ENCODE measurements at regions not wholly inside any gene's neighbourhood (a gene's known extent, or its start where the extent isn't known, plus 50 kb on each side); places are given as distances from the start of the nearest gene placed in this dataset.
"Not testable (repeated sequence)": the region's sequence is repeated elsewhere in the genome, so short reads cannot be mapped to it uniquely, and the experiment has no call there.

GRCh38 chr10:114751856-114752255 lies 69.7 kb upstream of the FHIP2A start:
- TF ChIP-seq CTCF (conservative IDR thresholded peaks at IDR 0.05; ENCODE audit: low read depth, low read length): no peak
- H3K4me3 ChIP-seq (ENCODE audit: low read length): no peak overlapping the region
- no peak for DNase-seq (ENCODE audit: low read depth)

- DNase-seq (ENCODE audit: low read depth); H3K4me3 ChIP-seq (ENCODE audit: low read length): not testable (repeated sequence)
Measured at GRCh38 chr10:114752570-114752969, 69.0 kb upstream of the FHIP2A start.

- peak; percentile 33 for TF ChIP-seq CTCF (conservative IDR thresholded peaks at IDR 0.05; ENCODE audit: low read depth, low read length)
- no peak for DNase-seq (ENCODE audit: low read depth)
- H3K4me3 ChIP-seq (ENCODE audit: low read length): no peak overlapping the region
Measured at GRCh38 chr10:114753126-114753525, 68.5 kb upstream of the FHIP2A start.

GRCh38 chr10:114754445-114755320 lies 66.9 kb upstream of the FHIP2A start:
- no peak for TF ChIP-seq CTCF (conservative IDR thresholded peaks at IDR 0.05; ENCODE audit: low read depth, low read length)
- no peak overlapping the region for H3K4me3 ChIP-seq (ENCODE audit: low read length)
- no peak for DNase-seq (ENCODE audit: low read depth)

GRCh38 chr10:114755537-114755936 lies 66.0 kb upstream of the FHIP2A start:
- DNase-seq (ENCODE audit: low read depth): no peak
- no peak for TF ChIP-seq CTCF (conservative IDR thresholded peaks at IDR 0.05; ENCODE audit: low read depth, low read length)
- H3K4me3 ChIP-seq (ENCODE audit: low read length): no peak overlapping the region

GRCh38 chr10:114758331-114758730 lies 63.2 kb upstream of the FHIP2A start:
- H3K4me3 ChIP-seq (ENCODE audit: low read length): no peak overlapping the region
- TF ChIP-seq CTCF (conservative IDR thresholded peaks at IDR 0.05; ENCODE audit: low read depth, low read length): no peak
- DNase-seq (ENCODE audit: low read depth): no peak

- DNase-seq (ENCODE audit: low read depth): no peak
- H3K4me3 ChIP-seq (ENCODE audit: low read length): no peak overlapping the region
- no peak for TF ChIP-seq CTCF (conservative IDR thresholded peaks at IDR 0.05; ENCODE audit: low read depth, low read length)
Measured at GRCh38 chr10:114761205-114762193, 60.1 kb upstream of the FHIP2A start.
